ENCODE measurements at regions not wholly inside any gene's neighbourhood (a gene's known extent, or its start where the extent isn't known, plus 50 kb on each side); places are given as distances from the start of the nearest gene placed in this dataset.

GRCh38 chr11:81002374-81002773 is 1561.5 kb upstream of the TENM4 start:
- no peak for TF ChIP-seq RAD21 (IDR thresholded peaks at IDR 0.05; ENCODE audit: low read length)
- TF ChIP-seq POLR2A (IDR thresholded peaks at IDR 0.05; ENCODE audit: low read depth, low read length) = no peak
- TF ChIP-seq CTCF (conservative IDR thresholded peaks at IDR 0.05; ENCODE audit: low read depth, low read length) = no peak
- TF ChIP-seq USF2 (IDR thresholded peaks at IDR 0.05; ENCODE audit: low read depth, low read length) = no peak
- TF ChIP-seq ELK1 (IDR thresholded peaks at IDR 0.05; ENCODE audit: borderline replicate concordance, low read depth, low read length) = no peak
- TF ChIP-seq CEBPB (IDR thresholded peaks at IDR 0.05; ENCODE audit: low read depth, low read length) = no peak
